NB4 (cell line): ENCODE measurements at regions not wholly inside any gene's neighbourhood (a gene's known extent, or its start where the extent isn't known, plus 50 kb on each side); places are given as distances from the start of the nearest gene placed in this dataset.
A peak's percentile ranks its signal among the peaks of the same experiment; 100 is the strongest.
"Not testable (repeated sequence)": the region's sequence is repeated elsewhere in the genome, so short reads cannot be mapped to it uniquely, and the experiment has no call there.

ENCODE experiments used
- DNase-seq: peaks from one replicate; pipeline ENCODE4 v3.0.0; 2010; ENCODE audit warnings: low read depth
- H3K4me3 ChIP-seq: one replicate; pipeline ENCODE4 v1.5.1; 2011; ENCODE audit warnings: mild to moderate bottlenecking, low read depth, low read length, moderate library complexity
- MAX ChIP-seq: IDR thresholded peaks from 2 replicates; pipeline ENCODE4 v1.6.1; 2011; ENCODE audit warnings: low read depth, low read length
- MYC ChIP-seq: IDR thresholded peaks from 2 replicates; pipeline ENCODE4 v1.6.1; 2011; ENCODE audit warnings: low read depth, low read length
- POLR2A ChIP-seq: IDR thresholded peaks from 2 replicates; pipeline ENCODE4 v1.6.1; 2011; ENCODE audit warnings: mild to moderate bottlenecking; ENCODE audit not compliant: insufficient read length; ENCODE audit errors: extremely low read depth
- TF ChIP-seq, protein P1 (sequence below): IDR thresholded peaks from one replicate; pipeline ENCODE4 v1.5.1; 2012; ENCODE audit warnings: low read depth, low read length

- TF ChIP-seq POLR2A = no peak
- no peak for TF ChIP-seq MYC
- TF ChIP-seq, protein P1, sequence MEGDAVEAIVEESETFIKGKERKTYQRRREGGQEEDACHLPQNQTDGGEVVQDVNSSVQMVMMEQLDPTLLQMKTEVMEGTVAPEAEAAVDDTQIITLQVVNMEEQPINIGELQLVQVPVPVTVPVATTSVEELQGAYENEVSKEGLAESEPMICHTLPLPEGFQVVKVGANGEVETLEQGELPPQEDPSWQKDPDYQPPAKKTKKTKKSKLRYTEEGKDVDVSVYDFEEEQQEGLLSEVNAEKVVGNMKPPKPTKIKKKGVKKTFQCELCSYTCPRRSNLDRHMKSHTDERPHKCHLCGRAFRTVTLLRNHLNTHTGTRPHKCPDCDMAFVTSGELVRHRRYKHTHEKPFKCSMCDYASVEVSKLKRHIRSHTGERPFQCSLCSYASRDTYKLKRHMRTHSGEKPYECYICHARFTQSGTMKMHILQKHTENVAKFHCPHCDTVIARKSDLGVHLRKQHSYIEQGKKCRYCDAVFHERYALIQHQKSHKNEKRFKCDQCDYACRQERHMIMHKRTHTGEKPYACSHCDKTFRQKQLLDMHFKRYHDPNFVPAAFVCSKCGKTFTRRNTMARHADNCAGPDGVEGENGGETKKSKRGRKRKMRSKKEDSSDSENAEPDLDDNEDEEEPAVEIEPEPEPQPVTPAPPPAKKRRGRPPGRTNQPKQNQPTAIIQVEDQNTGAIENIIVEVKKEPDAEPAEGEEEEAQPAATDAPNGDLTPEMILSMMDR = no peak
- TF ChIP-seq MAX = no peak
- peak; percentile 31 for DNase-seq
Measured at GRCh38 chr12:89278169-89278568, 74.1 kb downstream of the DUSP6 start.

DNA sequence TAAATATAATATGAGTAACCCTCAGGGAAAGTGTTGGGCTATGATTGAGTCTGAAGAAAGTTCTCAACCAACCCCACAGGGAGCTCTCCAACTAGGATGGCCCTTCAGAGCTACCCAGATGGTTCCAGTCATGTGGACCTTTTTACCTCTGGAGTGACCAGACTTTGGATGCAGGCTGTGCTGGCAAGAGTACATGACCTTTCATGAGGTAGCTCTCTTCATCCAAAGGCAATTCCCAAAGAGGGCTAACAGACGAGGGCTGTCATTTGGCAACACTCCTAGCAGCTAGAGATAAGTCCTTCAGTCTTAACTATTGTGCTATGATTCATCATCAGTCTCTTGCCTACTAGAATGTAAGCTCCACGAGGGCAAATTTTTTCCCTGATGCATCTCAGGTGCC is 75.4 kb downstream of the DUSP6 start:
- TF ChIP-seq MAX = no peak
- TF ChIP-seq POLR2A = no peak
- TF ChIP-seq, protein P1 = no peak
- TF ChIP-seq MYC = no peak
- no peak overlapping the region for H3K4me3 ChIP-seq
- no peak for DNase-seq

More at GRCh38 chr12:89278169-89278568, 74.1 kb downstream of the DUSP6 start:
- H3K4me3 ChIP-seq = no peak overlapping the region

GRCh38 chr12:89273525-89273924 is 78.8 kb downstream of the DUSP6 start:
- H3K4me3 ChIP-seq = no peak overlapping the region
- TF ChIP-seq POLR2A = no peak
- TF ChIP-seq, protein P1 = no peak
- TF ChIP-seq MYC = no peak
- TF ChIP-seq MAX = no peak
- DNase-seq = no peak

DNA sequence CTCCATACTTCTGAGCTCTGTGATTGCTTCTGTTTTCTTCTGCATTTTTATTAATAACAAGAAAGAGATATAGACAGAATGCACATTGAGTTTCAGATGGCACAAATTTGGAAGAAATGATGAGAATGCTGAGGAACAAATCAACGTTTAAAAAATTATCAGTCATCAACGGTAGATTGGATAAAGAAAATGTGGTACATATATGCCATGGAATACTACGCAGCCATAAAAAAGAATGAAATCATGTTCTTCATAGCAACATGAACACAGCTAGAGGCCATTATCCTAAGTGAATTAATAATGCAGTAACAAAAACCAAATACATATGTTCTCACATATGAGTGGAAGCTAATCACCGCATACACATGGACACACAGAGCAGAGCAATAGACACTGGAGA is 81.8 kb downstream of the DUSP6 start:
- TF ChIP-seq MAX (no peak), MYC (no peak), POLR2A (no peak)
- TF ChIP-seq, protein P1 = no peak
- no peak for DNase-seq

GRCh38 chr12:89269174-89269573 is 83.1 kb downstream of the DUSP6 start:
- no peak for DNase-seq
- TF ChIP-seq MAX (no peak), POLR2A (no peak), MYC (no peak)
- TF ChIP-seq, protein P1 = no peak
- H3K4me3 ChIP-seq = no peak overlapping the region

More for the DNA sequence above, 81.8 kb downstream of the DUSP6 start:
- no peak overlapping the region for H3K4me3 ChIP-seq

DNA sequence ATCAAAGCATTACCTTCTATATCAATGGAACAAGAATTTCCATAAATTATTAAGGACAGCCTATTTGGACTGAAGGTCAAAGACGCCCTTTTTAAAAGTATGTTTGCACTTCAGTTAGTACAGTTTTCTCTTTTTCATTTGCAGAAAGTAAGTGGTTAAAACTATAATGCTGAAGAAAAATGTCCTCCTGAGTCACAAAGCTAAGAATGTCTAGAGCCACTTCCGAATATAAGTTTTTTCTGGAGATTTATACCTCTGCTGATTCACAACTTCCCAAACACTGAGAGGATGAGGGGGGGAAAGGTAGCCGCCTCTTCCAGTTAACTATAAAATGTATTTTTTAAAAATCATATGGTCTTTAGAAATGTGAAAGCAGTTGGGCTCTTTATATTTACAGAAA is 84.9 kb downstream of the DUSP6 start:
- no peak for DNase-seq
- no peak overlapping the region for H3K4me3 ChIP-seq

GRCh38 chr12:89266574-89267188 is 85.6 kb downstream of the DUSP6 start:
- peak; percentile 38 for DNase-seq
- not testable (repeated sequence) for H3K4me3 ChIP-seq

More for the DNA sequence above, 84.9 kb downstream of the DUSP6 start:
- TF ChIP-seq POLR2A (no peak), MAX (no peak), MYC (no peak)
- TF ChIP-seq, protein P1 = no peak
